Daoy (cell line): ENCODE measurements at regions not wholly inside any gene's neighbourhood (a gene's known extent, or its start where the extent isn't known, plus 50 kb on each side); places are given as distances from the start of the nearest gene placed in this dataset.
A peak's percentile ranks its signal among the peaks of the same experiment; 100 is the strongest.
"Not testable (repeated sequence)": the region's sequence is repeated elsewhere in the genome, so short reads cannot be mapped to it uniquely, and the experiment has no call there.

Experiments
- DNase-seq: peaks from one replicate; pipeline ENCODE4 v3.0.0-alpha.2; 2015; ENCODE audit warnings: low read depth

DNA sequence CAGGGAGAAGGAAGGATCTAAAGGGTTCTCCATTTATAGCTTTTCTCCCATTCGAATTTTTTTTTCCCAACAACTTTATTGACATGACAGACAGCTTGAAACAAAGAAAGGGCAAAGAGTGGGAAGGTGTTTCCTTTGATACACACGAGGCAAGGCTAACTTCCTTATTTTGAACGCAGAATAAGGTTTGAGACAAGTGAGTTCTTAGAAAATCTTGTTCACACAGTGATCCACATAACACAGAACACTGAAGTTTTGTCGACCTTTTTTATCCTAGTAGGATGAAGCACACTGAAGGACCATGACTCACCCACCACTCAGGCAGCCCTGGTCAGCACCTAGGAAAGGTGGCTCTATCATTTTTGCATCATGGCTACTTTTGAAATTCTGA lies 425.8 kb upstream of the MDFIC2 start:
- peak; percentile 2 for DNase-seq

DNA sequence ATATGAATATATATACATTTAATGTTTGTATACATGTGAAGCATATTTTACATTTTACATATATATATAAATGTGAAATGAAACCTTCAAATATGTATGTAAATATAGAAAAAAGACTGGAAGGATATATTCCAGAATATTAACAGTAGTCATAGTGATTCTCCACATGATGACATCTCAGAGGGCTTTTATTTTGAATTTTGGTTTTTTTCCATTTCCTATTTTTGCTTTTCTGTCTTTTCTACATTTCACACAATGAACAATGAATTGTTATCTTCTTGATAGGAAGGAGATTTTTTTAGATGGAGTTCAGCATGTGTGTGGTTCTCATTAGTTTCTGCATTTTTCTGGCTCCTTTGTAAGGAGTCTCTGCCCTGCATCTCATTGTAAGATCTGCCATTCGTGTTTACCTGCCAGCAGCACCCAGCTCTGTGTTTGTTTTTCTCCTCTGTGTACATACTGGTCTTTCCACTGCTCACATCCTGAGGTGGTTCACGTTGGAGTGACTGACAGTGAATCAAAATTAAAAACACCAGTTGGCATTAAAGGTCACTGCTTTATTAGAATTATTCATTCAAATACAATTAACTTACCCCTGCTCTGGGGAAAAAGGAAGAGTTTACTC lies 425.3 kb upstream of the MDFIC2 start:
- no peak for DNase-seq

DNA sequence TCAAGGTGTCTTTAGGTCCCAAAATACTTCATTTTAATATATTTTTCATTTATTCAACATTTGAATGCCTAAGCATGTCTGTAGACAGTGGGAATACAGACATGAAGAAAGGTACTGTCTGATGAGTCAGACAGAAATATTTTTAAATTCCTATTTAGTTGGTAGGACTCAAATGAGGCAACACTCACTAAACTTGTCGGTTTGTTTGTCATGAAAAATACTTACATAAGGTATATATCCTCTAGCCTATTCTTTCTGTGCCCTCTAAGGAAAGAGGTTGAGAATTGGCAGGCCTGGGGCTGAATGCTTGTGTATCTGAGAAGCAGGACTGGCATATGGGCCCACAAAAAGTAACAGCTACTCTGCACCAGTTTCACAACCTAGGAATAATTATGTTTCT lies 423.6 kb upstream of the MDFIC2 start:
- DNase-seq: no peak

DNA sequence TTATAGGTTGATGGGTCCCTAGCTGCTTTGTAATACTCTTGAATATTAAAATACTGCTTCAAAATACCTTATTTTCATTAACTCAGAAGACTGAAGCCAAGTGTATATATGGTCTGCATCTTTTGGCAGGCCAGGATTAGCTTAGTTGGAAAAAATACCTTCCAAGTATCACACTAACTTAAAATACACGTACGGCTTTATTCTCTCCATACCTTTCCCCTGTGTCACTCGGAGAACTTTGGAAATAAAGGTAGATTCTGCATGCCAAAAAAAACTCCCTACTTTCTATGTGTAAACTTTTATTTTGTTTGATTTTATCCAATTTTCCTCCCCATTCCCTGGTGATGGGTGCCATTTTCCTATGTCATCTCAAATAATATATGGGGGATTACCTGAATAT lies 422.3 kb upstream of the MDFIC2 start:
- DNase-seq: no peak

DNA sequence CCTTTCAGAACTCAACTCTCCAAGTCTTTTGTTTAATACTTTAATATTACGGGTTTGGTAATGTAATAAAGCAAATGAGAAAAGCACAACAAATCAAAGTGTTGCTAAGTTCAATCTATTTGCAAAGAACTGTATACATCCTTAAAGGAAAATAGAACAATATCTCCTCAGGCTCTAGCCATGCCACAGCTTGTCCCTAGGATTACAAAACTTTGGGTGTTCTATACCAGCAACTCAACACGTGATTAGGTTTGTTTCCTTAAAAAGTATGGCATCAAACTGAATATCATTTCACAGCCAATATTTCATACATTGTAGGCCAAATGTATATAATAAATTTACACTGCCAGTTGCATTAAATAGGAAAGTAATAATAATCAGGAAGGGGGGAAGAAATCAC lies 418.6 kb upstream of the MDFIC2 start:
- DNase-seq: no peak

DNA sequence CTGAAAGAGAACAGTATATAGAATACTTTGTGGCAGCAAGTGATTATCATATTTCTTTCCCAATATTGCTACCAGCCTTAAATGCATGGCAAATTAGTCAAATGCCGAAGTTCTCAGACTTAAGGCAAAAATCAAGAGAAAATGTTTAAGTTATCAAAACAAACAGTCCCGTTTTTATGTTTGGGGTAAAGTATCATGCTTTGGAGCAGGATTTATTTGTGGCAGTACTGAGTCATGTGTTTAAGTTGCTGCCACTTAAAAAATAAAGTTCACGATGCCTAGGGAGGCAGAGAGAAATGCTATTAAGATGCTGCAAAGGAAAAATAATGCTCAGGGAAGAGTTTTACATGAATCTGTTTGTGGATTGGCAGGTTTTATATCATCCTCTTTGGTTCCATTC lies 417.4 kb upstream of the MDFIC2 start:
- no peak for DNase-seq

DNA sequence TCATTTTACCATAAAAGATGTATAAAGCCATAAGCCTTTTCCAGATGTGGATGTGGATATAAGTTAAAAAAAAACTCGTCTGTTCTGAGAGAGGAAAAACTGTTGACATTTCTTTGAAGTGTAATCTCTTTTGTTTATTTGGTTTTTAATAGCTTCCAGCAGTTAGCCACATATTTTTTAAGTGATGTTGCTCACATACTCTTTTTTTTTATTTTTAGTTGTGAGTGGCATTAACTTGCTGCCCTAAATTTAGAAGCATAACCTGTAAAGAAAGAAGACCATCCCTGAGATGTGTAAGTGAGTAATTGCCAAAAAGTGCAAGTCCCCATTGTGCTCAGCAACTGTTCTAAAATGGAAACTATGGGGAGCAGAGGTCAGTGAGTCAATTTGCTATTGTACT lies 415.9 kb upstream of the MDFIC2 start:
- peak; percentile 1 for DNase-seq

DNA sequence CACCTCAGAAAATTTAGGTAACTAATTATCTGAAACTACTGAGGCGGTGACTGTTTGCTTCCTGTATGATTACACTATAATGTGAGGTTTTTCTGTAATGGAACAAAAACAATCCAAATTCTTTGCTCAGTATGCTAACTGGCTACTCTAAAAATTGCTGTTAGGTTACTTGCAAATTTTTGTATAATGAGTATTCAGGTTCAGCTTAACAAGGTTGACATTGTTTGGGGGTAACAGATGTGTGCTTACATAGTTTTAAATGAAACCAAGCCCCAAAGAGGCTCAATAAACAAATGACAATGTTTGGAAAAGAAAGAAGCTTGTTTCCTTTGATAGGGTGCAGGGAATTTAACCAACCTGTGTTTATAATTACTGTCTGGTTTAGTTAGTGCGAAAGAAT lies 414.5 kb upstream of the MDFIC2 start:
- DNase-seq: peak; percentile 37

DNA sequence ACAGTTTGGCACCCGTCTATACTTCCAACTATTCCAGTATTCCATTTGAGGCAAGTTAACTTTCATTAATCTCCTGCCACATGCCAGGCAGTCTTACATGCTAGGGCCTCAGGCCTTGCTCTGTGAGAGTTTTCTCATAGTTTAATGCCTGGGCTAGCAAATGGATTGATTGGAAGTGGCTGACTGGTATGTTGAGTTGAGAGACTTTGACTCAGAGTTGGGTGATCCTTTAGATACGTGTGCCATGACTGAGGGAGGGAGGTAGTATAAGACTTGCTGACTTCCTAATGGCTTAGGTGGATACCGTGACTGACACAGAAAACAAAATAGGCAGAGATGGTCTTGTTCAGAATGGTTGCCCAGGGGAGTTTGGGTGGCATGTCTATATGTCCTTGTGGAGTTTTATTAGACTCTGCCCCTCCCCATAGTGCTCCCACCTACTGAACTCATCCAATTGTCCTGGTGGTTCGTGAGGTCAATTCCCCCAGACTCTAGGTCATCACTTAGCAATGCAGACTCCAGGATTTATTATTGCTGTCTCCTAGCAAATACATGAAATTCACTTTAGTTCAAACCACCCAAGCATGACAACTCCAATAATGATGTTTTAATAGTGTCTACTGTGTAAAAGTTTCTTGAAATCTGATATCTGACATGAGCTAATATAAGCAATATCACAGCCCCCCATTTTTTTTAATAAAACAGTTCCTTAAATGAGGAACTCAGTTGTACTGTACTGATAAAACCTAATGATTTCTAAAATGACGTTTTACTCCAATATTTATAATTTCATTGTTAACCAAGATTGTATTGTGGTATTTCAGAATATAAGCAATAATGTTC lies 413.9 kb upstream of the MDFIC2 start:
- DNase-seq: peak; percentile 66

DNA sequence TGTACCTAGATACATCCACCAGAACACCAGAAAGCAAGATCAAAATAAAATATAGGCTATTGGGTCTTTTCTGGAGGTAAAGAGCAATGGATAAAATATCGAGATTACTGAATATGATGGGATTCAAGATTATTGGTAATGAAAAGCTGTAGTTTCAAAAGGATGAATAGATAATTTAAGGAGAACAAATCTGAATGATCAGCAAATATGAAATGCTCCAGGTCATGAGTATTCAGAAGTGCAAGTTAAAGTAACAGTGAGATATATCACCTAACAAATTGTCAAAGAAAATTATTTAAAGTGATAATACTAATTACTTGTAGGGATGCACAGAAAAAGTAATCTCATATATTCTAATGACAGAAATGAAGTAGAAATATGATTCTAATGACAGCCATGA lies 409.6 kb upstream of the MDFIC2 start:
- DNase-seq: no peak

DNA sequence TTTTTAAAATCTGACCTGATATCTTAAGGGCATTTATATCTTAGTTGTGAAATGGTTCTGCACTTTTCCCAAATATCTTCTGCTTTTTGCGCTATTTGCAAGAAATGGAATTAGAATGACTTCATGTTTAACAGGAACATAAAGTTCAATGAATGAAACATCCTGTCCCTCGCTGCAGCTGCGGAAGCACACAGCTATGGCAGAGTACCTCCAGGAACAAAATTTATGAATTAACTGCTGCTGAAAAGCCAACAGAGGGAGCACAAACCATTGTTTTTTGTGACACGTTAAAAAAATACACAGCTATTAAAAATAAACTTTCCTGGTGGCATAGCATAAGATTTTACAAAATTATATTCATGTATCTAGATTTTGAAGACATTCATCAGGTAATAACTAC lies 404.4 kb upstream of the MDFIC2 start:
- DNase-seq: peak; percentile 13

DNA sequence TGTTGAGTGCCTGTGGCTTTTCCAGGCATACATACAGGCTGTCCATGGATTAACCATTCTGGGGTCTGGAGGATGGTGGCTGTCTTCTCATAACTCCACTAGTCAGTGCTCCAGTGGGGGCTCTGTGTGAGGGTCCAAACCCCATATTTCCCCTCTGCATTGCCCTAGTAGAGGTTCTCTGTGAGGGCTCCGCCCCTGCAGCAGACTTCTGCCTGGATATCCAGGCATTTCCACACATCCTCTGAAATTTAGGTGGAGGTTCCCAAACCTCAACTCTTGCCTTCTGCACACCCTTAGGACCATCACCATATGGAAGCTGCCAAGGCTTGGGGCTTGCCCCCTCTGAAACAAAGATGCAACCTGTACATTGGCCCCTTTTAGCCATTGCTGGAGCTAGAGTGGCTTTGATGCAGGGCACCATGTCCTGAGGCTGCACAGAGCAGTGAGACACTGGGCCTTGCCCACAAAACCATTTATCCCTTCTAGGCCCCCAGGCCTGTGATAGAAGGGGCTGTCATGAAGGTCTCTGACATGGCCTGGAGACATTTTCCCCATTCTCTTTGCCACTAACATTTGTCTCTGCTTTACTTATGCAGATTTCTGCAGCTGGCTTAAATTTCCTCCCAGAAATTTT lies 400.1 kb upstream of the MDFIC2 start:
- DNase-seq: no peak

DNA sequence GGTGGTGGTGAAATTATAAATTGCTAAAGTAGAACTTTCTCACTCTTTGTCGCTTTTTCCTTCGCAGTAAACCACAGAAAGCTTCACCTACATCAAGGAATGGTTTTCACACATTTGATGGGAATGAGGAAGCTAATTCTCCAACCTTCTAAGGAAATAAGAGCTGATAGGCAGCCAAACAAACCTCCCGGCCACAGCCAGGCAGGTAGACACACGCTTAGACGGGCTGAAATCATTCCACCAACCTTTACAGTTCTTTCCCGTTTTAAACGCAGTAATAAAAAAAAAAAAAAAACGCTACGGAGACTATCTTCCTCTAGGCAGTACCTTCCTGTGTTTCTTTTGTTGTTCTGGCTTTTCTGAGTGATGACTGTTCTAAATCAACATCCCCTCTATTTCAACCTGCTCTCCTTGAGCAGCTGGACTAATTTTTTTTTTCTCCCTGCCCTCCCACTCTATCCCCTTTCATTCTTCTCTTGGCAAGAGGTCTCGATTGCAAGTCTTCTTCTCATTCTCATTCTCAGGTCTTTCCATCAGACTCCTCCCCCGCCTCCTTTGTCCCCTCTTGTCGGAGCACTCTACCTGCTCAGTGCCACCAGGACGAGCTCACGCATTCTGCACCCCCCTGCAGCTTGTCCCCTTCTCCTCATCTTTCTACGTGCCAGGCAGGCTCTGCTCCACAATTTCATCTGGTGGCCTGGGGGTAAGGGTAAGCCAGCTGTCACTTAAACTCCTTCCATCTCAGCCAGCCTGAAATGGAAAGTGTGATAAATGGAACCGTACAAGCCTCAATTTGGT lies 391.1 kb upstream of the MDFIC2 start:
- DNase-seq: no peak

DNA sequence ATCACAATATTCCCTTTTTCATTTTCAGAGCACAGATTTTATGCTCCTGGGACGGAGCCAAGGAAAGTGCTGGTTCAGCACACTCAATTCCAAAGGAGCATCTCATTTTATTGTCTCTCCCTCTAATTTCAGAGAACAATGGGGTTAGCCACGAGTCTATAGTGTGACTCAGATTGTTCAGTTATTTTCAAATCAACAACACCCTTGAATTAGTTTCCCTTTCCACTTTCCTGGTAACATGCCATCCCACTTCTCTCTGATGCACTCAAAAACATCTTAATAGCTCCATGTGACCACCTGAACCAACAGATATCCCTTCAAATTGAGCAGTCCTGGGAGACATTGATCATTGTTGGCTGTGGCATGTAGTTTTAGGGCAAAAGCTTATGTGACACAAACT lies 389.7 kb upstream of the MDFIC2 start:
- peak; percentile 2 for DNase-seq

DNA sequence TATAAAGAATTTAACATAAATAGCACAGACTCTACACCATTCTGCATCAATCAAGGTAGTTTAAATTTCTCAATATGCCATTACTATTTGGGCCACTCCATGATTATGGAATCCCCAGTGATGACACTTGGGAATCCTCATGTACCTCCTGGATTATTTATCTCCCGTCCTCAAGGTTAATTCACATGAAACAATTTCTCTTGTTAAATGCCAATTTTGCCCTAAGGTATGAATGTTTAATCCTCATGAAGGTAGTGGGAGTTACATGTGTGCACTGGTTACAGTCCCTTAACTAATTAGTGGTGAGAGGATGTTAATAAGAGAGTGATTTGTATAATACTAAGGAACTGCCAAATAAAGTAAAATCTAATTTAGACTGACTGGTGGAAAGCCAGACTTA lies 372.3 kb upstream of the MDFIC2 start:
- DNase-seq: no peak

DNA sequence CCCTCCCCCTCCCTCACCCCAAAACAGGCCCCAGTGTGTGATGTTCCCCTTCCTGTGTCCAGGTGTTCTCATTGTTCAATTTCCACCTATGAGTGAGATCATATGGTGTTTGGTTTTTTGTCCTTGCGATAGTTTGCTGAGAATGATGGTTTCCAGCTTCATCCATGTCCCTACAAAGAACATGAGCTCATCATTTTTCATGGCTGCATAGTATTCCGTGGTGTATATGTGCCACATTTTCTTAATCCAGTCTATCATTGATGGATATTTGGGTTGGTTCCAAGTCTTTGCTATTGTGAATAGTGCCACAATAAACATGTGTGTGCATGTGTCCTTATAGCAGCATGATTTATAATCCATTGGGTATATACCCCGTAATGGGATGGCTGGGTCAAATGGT lies 363.4 kb upstream of the MDFIC2 start:
- DNase-seq: not testable (repeated sequence)

DNA sequence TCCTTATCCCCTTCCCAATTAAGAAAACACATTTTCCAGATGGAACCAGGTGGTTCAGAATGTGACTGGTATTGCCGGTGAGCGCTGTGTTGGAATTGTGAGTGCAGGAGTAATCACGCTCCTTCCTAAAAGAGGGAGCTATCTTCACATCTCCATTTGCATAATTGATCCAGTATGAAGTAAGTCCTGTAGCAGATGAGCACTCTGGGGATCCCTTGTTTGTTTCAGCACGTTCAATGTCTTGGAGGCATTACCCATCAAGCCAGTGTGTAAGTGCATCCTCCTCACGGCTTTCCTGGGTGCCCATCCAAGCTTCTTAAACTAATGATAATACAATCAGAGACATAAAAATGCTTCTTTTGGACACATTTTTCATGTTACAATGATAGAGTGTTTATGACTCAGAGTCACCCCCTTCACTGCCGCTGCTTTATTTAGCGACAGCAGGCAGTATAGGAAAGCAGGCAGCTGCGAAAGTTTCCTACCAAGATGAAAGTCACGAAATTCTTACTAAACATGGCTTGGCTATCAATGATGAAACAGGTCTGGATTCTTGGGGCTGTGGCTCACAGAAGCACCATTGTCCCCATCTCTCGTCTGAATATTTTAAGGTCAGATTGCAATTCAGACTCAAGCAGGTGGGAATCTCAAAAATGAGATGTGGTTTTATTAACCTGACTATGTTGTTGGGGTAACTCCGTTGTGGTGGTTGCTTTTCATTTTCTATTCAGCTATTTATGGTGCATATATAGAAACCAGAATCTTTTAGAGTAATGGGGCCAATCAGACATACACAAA lies 346.3 kb upstream of the MDFIC2 start:
- no peak for DNase-seq

DNA sequence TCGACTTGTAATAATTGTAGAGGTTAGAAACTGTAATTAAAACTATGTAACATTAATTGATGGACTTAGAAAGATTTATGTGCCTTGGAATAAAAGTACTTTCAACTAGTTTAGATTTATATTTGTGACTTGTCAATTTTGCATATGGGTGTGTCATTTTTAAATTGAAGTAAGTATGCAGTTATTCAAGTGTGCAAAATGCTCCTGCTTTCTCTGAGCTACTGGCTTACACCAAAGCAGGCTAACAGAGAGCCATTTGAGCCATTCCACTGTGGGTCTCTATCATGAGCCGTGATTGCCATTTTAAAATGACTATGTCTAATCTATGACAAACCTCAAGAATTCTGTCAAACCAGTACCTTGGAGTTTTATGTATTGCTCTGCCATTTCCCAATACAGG lies 345.0 kb upstream of the MDFIC2 start:
- no peak for DNase-seq

DNA sequence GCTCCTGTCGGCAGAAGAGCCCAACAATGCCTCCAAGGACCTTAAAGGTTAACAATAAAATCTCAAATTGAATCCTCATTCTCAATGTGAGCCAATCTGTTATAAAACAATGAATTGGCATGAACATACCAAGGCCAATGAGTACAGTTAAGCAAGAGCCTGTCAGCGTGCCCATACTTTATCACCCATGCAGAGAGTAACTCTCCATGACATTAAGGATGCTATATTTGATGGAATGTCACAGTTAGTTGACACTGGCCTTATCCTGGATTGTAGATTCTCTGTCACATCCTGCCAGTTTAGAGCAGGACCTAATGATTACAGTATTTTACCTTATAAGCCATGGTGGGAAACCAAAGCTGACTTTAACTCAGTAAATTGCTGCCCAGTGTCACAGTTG lies 335.4 kb upstream of the MDFIC2 start:
- DNase-seq: no peak

DNA sequence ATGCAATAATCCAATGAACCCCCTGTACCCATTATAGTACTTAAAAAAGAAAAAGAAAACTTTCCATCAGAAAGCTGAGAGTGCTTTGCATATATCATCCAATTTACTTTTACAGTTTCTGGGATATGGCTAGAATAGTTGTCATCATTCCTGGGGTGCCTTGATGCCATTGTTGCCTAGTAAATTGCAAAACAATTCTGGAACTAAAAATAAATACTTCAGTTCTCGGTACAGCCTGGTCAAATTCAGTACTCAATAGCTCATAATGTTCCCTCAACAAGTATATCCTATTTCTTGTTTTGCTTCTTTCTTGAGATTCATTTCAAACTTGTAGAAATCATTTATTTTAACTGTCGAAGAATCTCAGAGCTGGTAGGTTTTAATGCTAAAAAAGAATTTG lies 334.7 kb upstream of the MDFIC2 start:
- no peak for DNase-seq

DNA sequence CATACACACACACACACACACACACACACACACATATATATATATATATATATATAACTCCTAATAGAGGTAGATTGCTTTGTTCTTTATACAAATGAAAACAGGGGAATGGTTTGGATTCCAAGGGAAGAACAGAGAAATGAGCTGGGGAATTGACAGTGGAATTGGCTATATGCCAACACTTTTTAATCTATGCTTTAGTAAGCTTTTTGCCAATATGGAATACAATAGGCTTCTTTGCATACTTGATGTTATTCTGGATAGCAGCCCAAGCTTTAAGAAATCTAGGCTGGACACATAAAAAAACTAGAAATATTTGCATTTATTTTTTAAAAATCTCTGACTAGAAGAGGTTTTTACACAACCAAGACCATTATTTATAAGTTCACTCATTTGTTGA lies 334.2 kb upstream of the MDFIC2 start:
- DNase-seq: no peak

DNA sequence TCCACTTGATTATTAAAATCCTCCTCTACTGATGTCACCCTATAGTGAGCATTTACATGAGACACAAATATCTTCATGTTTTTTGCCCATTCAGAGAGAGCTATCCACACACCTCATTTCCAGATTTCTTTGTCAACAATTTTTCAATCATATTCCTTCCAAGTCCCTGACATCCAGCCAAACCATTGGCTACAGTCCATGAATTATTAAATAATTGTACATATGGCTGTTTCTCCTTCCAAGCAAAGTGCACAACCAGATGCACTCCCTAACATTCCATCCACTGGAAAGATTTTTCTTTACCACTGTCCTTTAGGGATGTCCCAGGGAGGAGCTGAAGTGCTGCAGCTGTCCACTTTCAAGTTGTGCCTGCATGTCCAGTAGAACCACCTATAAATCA lies 328.0 kb upstream of the MDFIC2 start:
- DNase-seq: no peak
